HG03571 (cell line): ENCODE measurements at regions not wholly inside any gene's neighbourhood (a gene's known extent, or its start where the extent isn't known, plus 50 kb on each side); places are given as distances from the start of the nearest gene placed in this dataset.
"Not testable (repeated sequence)": the region's sequence is repeated elsewhere in the genome, so short reads cannot be mapped to it uniquely, and the experiment has no call there.

ENCODE experiments used
- ATAC-seq: cut with Tn5 transposase; IDR thresholded peaks from one replicate; pipeline ENCODE4 v1.9.1; 2021; ENCODE audit not compliant: unreplicated experiment

DNA sequence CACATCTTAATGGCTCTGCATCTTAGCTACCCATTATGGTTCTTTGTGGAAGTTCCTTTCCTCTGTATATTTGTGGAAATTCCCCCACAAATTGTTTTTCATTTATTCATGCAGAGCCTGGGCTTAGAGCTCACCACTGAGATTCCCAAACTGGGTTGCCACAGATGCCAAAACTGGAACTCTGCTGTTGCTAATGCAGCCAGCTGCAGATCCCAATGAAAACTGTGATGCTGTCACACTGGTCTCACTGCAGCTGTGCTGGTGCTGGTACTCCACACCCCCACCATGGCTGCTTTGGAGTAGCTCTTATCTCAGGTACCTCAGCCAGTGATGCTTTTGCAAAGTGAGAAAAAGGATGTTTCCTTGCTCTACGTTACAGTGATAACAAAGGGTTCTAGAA, 87.7 kb downstream of the DCK start:
- ATAC-seq: no peak

DNA sequence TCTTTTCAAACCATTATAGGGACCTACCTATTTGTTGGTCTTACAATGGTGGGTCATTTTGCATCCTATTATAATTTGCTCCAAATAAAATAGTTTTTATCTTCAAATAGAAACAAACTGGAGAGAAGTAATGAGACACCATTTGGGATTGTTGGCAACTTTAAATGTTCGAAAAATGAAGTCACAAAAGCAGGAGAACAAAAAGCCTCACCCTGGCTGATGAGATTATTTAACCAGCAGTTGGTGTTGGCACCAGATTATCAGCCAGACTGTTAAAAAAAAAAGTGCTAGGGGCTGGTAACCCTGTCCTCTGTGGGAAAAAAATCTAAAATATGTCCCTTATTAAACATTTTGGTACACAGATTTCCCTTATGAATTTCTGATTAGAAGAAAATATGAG, 100.3 kb downstream of the DCK start:
- ATAC-seq: no peak

DNA sequence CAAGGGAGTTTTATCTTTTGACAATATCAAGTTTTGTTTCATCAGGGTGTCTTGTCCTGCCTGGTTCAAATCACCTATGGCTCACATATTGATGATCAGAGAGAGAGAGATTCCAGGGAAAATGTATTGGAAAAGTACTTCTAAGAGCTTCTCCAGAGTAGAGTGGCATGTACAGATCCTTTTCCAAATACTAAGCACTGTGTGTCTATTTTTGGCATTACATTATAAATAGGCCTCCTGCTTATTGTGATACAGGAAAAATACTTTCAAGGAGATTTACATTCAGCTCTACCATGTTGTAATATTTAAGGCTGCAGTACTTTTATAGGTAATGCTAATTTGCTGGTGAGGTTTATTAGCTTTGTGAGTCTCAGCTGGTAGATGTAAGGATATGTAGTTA, 100.8 kb downstream of the DCK start:
- no peak for ATAC-seq

DNA sequence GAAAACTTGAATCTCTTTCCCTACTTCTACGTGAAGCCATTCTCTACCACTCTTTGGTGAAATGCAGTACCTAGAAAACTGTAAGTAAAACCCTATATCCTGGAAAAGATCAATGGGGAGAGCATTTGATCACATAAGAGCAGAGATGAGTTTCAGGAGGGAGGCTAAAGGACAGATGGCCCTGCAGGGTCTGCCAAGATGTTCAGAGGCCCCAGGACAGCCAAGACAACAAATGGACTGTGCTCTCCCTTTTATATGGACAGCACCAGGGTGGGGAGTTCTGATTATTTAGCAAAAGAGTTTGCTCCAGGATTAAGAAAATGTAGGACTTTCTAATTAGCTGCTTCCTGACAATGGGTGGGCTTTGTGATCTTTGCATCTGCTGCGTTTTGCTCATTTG, 101.7 kb downstream of the DCK start:
- no peak for ATAC-seq

DNA sequence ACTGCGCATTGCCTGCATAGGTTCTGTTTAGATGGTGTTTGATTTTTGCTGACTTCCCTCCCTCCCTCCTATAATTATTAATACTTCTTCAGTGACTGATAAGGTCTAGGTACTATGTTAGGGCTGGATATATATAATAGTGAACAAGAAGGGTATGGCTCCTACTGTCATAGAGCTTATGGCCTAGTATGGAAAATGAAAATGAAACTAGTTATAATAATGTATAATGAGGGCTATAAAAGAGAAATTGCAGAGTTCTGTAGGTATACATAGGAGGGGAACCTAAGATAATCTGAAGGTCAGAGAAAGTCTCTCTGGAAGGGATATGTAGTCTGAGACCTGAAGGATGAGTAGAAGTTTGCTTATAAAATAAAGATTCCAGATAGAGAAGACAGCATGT, 102.1 kb downstream of the DCK start:
- ATAC-seq: no peak

DNA sequence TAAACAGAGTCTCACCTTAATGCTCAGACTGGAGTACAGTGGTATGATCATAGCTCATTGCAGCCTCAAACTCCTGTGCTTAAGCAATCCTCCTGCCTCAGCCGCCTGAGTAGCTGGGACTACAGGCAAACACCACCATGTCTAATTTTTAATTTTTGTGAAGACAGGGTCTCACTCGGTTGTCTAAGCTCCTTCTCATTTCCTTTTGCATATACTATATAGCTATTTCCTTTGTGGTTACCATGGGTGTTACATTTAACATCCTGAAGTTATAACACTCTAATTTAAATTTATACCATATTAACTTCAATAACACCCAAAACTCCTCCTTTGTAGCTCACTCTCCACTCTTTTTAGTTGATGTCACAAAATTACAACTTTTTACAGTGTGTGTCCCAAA, 114.3 kb downstream of the DCK start:
- no peak for ATAC-seq

DNA sequence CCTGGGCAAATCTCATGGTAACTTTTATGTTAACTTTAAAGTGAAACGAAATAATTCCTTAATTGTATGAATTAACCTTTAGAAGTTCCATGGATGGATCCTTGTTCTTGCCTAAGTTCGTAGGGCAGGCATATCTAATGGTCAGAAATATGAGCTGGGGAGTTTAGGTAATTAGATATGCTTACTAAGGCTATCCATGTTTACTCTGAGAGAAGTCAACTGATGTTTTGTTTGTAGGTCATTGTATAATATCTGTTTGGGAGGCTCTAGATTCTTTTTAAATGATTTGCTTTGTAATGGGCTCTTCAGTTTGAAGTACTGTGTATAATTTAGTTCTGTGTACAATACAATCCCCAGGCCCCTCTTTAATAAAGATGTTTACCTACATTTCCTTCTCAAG, 117.0 kb downstream of the DCK start:
- ATAC-seq: no peak

DNA sequence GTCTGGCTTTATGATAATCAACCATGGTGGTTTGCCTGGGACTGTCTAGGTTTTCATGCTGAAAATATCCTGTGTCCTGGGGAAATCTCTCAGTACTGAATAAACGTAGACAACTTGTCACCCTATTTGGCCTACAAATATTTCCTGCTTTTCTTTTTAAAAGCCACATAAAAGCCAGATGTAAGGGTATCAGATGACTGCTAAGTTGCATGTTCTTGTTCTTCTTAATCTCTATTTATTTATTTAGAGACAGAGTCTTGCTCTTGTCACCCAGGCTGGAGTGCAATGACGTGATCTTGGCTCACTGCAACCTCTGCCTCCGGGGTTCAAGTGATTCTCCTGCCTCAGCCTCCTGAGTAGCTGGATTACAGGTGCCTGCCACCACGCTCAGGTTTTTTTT, 117.7 kb downstream of the DCK start:
- ATAC-seq: not testable (repeated sequence)

DNA sequence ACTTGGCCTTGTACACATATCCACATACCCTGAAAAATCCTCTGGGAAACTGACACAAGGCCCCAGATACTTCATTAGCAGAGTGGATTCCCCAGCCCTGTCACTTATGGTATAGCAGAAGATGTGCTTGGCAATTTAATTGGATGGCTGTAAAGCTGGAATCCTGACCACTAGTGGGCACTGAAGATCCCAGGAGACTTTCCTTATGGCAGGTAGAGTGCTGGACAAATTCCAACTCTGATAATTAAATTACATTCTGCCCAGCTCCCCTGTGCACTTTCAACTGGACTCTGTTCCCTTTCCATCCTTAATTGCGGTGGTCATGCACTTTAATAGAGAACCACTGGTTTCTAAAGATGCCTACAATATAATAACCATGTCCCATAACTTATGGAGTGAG, 119.8 kb downstream of the DCK start:
- ATAC-seq: no peak

DNA sequence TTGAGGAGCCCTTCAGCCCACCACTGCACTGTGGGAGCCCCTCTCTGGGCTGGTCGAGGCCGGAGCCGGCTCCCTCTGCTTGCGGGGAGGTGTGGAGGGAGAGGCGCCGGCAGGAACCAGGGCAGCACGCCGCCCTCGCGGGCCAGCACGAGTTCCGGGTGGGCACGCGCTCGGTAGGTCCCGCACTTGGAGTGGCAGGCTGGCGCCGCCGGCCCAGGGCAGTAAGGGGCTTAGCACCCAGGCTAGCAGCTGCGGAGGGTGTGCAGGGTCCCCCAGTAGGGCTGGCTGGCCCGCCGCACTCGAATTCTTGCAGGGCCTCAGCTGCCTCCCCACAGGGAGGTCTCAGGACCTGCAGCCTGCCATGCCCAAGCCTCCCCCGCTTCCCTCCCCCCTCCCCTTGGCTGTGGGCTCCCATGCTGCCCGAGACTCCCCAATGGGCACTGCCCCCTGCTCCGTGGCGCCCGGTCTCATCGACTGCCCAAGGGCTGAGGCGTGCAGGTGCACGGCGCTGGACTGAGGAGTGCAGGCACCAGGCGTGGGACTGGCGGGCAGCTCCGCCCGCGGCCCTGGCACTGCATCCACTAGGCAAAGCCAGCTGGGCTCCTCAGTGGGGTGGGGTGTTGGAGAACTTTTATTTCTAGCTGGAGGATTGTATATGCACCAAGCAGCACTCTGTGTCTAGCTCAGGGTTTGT, 127.5 kb downstream of the DCK start:
- ATAC-seq: no peak

DNA sequence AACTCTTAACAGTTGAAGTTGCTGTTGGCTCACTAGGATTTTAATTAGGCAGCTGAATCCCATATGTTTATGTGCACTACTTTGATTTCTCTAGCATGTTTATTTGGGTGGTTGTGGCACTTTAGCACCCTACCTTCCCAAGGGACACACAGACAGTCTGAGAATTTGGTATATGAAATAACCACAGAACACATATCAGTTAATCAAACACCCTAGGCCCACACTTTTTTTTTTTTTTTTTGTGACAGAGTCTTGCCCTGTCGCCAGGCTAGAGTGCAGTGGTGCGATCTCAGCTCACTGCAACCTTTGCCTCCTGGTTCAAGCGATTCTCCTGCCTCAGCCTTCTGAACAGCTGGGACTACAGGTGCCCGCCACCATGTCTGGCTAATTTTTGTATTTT, 130.5 kb downstream of the DCK start:
- no peak for ATAC-seq

DNA sequence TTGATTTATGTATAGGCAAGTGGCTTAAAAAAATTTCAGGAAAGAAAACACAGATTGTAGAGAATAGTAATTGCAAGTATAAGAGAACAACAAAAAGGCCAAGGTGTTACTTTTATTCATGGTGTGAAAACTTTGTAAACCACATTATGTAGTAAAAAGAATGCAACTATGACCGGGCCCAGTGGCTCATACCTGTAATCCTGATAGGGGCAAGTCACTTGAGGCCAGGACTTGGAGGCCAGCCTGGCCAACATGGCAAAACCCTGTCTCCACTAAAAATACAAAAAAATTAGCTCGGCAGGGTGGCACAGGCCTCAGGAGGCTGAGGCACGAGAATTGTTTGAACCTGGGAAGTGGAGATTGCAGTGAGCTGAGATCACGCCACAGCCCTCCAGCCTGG, 131.7 kb downstream of the DCK start:
- ATAC-seq: no peak

DNA sequence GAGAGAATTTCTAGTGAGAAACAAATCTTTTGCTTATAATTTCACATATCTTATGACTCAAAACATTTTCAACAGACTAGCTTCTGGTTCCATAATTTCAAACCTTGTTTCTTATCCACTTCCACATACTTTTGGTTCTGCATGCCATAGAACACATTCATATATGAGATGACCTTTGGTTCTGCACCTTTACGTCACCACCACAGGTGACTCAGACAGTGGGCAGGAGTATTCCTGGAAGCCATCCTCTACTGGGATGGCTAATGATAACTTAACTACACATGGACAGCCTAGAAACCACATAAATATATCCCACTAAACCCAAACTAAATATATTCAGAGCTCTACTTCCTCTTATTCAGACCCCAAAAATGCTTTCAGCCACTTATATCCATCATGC, 133.3 kb downstream of the DCK start:
- no peak for ATAC-seq

DNA sequence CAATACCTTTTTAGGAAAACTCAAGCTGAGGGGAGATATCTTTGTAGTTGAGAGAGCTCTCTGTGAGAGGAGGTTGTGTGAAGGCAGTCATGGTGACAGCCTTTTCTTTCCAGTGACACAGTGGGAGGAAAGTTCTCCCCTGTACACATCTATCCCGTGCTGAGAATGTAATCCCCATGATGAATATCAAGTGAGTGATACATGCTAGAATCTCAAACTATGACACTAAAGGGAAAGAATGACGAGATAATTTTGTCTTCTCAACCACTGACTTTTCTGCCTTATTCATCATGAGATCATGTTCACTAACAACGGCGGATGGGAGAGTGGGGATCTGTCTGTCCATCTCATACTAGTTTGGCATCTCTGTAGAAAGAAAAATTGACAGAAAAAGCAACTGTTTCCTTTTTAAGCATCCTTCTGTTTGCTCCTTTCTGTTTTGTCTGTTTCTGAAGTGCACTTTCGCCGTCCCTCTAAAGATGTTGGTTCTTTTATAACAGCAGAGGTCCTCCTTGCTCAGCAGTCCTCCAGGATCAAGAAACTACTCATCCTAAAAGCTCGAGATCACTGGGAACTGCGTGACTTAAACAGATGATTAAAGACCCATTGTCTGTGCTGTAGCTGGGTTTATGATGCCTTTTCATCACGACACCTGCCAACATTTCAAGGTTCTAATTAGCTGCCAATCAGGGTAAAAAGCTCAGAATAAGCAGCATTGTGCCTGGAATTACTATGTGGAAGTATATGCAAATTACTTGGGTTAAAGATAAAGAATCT, 137.6 kb downstream of the DCK start:
- ATAC-seq: no peak

DNA sequence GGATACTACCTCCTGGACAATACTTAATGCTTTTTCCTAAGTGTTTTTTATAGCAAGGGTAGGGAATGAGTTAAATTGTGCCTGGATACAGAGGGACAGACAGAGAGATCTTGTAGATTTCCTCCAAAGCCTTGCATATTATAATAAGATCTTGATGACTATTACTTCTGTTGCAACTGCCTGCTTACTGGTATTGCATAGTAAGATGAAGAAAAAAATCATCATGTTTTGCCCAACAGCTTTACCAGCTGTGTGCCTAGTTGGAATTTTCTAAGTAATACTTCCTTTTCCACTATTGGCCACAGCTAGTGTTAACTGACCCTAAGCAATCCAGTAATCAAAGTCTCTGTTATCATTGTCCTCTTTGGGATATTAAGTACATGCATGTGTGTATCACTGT, 139.0 kb downstream of the DCK start:
- no peak for ATAC-seq

DNA sequence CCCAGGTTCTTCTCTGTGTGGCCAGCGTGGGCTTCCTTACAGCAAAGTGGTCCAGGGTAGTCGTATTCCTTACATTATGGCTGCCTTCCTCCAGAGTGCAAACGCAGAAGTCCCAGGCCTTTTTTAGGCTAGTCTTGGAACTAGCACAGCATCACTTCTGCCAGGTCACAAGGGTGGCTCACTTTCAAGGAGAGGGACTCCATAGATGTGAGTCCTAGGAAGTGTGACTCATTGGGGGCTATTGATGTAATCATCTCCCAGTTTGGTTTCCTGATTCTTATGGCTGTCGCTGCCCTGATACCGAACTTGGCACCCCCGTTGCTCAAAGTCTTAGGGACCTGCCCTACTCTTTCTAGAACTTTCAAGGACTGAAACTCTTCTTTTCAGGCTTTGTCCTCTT, 140.0 kb downstream of the DCK start:
- no peak for ATAC-seq

DNA sequence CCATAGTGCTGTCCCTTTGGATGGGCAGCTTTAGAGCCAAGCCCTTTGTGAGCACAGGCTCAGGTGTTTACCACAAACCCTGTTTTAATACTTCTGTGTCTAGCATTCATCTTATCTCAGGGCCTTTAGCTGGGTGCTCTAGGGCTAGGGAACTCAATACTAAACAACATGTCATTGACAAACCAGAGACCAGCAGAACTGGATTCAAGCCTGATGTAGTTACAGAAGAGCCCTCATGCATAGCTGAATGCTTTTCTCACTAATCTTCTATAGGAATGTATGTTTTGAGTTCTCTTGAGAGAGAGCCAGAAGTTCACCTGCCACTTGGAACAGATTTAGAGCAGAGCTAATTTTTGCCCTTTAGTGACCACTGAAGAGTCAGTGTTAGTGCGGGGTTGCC, 142.6 kb downstream of the DCK start:
- ATAC-seq: no peak

DNA sequence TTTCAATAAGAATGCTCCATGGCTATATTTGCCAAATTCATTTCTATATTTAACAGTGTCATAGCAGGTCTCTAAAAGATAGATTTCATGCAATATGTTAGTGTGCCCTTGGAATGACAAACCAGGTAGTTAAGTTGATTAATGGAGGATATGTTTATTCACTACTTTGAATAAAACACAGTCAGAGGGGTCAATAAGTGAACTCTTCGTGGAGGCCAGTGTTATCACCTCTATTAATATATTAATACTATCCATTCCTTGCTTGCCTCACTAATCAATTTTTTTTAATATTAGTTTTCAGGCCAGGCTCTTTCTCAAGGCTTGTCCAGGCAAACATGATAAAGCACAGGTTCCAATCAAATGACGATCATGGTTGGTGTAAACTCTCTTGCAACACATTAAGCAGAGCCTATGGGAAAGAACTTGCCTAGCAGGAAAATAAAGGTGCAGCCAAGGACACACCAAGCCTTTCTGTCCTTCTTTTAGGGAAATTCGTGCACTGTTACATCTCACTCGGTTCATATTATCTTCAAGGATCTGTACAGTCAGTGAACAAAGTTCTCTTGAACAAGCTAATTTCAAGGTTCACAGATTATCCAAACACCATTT, 144.7 kb downstream of the DCK start:
- ATAC-seq: no peak

DNA sequence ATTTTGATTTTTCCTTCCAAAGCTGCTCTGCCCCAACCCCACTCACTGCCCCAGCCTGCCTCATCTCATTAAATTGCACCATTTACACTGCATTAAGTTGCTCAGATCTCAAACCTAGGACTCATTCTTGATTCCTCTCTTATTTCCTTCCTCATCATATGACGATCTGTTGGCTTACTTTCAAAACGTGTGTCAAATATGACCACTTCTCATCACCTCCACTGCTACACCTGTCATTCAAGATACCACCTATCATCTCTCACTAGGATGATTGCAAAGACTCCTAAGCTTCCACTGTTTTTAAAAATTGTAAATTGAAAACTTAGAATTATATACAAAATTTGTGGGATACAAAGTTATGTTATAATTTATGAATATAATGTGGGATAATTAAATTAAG, 147.1 kb downstream of the DCK start:
- ATAC-seq: no peak

DNA sequence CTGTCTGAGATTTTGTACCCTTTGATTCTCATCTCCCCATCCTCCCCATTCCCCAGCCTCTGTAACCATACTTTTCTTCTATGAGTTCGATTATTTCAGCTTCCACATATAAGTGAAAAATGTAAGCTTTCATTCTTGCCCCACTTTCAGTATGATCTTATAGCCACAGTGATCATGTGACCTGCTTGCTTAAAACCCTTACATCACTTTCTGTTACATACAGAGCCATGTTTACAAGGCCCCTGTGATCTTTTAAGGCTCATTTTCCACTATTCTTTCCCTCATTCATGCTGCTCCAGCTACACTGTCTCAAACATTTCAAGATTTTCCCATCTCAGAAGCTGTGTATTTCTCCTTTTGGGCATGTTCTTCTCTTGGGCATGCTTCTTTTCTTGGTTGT, 147.7 kb downstream of the DCK start:
- ATAC-seq: no peak

DNA sequence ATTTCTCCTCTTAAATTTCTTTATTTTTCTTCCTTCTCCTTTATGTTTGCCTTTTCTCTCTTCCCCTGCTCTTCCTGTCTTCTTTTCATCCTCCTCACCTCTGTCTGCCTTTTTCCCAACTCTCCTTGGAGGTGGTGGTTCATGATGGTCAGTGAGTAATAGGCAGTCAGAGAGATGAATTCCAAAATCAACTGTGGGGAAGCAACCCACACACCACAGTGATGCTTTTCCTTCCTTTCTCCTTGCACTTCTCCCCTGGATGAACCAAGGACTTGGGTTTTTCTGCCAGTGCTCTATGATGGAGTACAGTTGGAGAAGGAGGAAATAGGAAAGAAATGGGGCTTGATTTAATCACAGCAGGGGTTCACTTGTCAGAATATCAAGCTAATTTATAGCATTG, 153.8 kb downstream of the DCK start:
- ATAC-seq: no peak

DNA sequence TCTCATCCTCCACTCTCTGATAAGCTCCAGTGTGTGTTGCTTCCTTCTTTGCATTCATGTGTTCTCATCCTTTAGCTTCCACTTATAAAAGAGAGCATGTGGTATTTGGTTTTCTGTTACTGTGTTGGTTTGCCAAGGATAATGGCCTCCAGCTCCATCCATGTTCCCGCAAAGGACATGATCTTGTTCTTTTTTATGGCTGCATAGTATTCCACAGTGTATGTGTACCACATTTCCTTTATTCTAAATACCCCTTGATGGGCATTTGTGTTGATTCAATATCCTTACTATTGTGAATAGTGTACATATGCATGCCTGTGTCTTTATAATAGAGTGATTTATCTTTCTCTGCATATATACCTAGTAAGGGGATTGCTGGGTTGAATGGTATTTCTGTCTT, 155.1 kb downstream of the DCK start:
- no peak for ATAC-seq
